Spleen (tissue), 11 donors: ENCODE measurements at regions not wholly inside any gene's neighbourhood (a gene's known extent, or its start where the extent isn't known, plus 50 kb on each side); places are given as distances from the start of the nearest gene placed in this dataset.

ENCODE experiments used
- DNase-seq: peaks from one replicate; pipeline ENCODE4 v3.0.0-alpha.2; 2020
- H3K27ac ChIP-seq, 8 donors: fragments of 200-600 bp; sonication (generic) in 7 of 8; 1 replicate in 4 of 8; 2 replicates in 4 of 8; pipeline versions ENCODE4 v1.5.0 to v1.8.0; 2016 to 2021; ENCODE audit warnings: inconsistent platforms in 4 of 8, mild to moderate bottlenecking in 4 of 8, moderate library complexity in 1 of 8
- H3K27me3 ChIP-seq, 7 donors: fragments of 200-600 bp; sonication (generic) in 6 of 7; replicated peaks in 1 of 7; 1 replicate in 4 of 7; 2 replicates in 3 of 7; pipeline versions ENCODE4 v1.5.0 to v1.8.0; 2016 to 2021; ENCODE audit warnings: inconsistent platforms in 3 of 7, mild to moderate bottlenecking in 1 of 7
- H3K36me3 ChIP-seq, 6 donors: fragments of 200-600 bp; sonication (generic) in 5 of 6; 1 replicate in 4 of 6; 2 replicates in 2 of 6; pipeline versions ENCODE4 v1.5.0 to v1.8.0; 2016 to 2021; ENCODE audit warnings: inconsistent platforms in 2 of 6
- H3K4me1 ChIP-seq, 6 donors: fragments of 200-600 bp; sonication (generic) in 5 of 6; 1 replicate in 3 of 6; 2 replicates in 3 of 6; pipeline versions ENCODE4 v1.5.0 to v1.8.0; 2016 to 2021; ENCODE audit warnings: inconsistent platforms in 3 of 6
- H3K4me3 ChIP-seq, 8 donors: fragments of 200-600 bp; sonication (generic) in 7 of 8; 1 replicate in 4 of 8; 2 replicates in 4 of 8; pipeline versions ENCODE4 v1.5.0 to v1.8.0; 2016 to 2021; ENCODE audit warnings: inconsistent platforms in 4 of 8, mild to moderate bottlenecking in 4 of 8, moderate library complexity in 2 of 8
- H3K9me3 ChIP-seq, 8 donors: fragments of 200-600 bp; sonication (generic) in 7 of 8; 1 replicate in 4 of 8; 2 replicates in 4 of 8; pipeline versions ENCODE4 v1.5.0 to v1.8.0; 2016 to 2021; ENCODE audit warnings: inconsistent platforms in 4 of 8
- POLR2A ChIP-seq, 3 donors: fragments of 450-650 bp; IDR thresholded peaks; one replicate each; pipeline ENCODE4 v1.5.1; 2017; ENCODE audit warnings: antibody characterized with exemption in 3 of 3, mild to moderate bottlenecking in 1 of 3
- POLR2AphosphoS5 ChIP-seq, 3 donors: sonication (generic); formaldehyde crosslinking; IDR thresholded peaks; one replicate each; pipeline ENCODE4 v1.5.1; 2017; ENCODE audit warnings: antibody characterized with exemption in 3 of 3
- WGBS, 5 donors: extraction: QIAGEN DNeasy Blood & Tissue Kit in 3 of 5; methylation state at CpG; one replicate each; pipeline versions ENCODE4 v1.1.5 to v1.1.7; 2013 to 2018; 5-methylcytosine and 5-hydroxymethylcytosine counted together
- intact Hi-C: fragments of 100-400 bp; cut with DNase I; formaldehyde crosslinking; loops from one replicate; pipeline ENCODE4 v1.15.0; 2023; ENCODE audit warnings: low total_unique reads
- TF ChIP-seq, protein P1 (sequence below), 11 experiments: fragments of 200-600 bp in 7 of 11; fragments of 450-650 bp in 4 of 11; sonication (generic) in 4 of 11; IDR thresholded peaks in 8 of 11; conservative IDR thresholded peaks in 3 of 11; 1 replicate in 7 of 11; 2 replicates in 4 of 11; pipeline versions ENCODE4 v1.4.0 to v1.8.0; 2016 to 2021; ENCODE audit warnings: antibody characterized with exemption in 11 of 11, inconsistent platforms in 4 of 11, mild to moderate bottlenecking in 1 of 11
- donor health status: healthy with polysubstance abuse.
- donor health status: DM: no; HTN: no; CAD: no; lungs with moderate emphysema.
- donor health status: DM: no; HTN: no; CAD: no.
- donor health status: Bipolar disorder and iron deficiency.
- donor health status: healthy.
- donor health status: DM: no; HTN: no; CAD: no.
- donor health status: DM: yes; HTN: yes; CAD: no.

DNA sequence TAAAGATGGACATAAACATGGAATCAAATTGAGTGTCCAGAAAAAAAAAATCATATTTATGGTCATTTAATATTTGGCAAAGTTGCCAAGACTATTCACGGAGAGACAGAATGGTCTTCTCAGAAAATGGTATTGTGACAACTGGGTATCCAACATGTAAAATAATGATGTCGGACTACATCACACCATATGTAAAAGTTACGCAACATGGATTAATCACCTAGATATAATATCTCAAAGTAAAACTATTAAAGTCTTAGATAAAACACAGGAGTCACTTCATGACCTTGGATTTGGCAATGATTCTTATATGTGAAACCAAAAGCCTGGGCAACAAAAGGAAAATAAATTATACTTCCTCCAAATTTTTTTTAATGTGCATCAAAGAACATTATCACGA, 1591.7 kb upstream of the DDX18 start:
- DNase-seq, result no peak
- WGBS, 5 donors, result 86 to 95% (median 92%) methylated on average over 4 of the region's 4 CpGs
- Histone ChIP-seq H3K27me3 (no peaks in the 10 kb centered on the region), H3K9me3 (peaks cover 0 to 46% (median 16%) of the 10 kb centered on the region in 8 donors), H3K4me1 (no peaks in the 10 kb centered on the region), H3K4me3 (no peak overlapping the region), H3K27ac (no peak overlapping the region), H3K36me3 (no peaks in the 10 kb centered on the region)
- intact Hi-C loops, result no loop called here
- TF ChIP-seq POLR2A (IDR thresholded peaks at IDR 0.05) (no peak), POLR2AphosphoS5 (IDR thresholded peaks at IDR 0.05) (no peak)
- TF ChIP-seq, protein P1, sequence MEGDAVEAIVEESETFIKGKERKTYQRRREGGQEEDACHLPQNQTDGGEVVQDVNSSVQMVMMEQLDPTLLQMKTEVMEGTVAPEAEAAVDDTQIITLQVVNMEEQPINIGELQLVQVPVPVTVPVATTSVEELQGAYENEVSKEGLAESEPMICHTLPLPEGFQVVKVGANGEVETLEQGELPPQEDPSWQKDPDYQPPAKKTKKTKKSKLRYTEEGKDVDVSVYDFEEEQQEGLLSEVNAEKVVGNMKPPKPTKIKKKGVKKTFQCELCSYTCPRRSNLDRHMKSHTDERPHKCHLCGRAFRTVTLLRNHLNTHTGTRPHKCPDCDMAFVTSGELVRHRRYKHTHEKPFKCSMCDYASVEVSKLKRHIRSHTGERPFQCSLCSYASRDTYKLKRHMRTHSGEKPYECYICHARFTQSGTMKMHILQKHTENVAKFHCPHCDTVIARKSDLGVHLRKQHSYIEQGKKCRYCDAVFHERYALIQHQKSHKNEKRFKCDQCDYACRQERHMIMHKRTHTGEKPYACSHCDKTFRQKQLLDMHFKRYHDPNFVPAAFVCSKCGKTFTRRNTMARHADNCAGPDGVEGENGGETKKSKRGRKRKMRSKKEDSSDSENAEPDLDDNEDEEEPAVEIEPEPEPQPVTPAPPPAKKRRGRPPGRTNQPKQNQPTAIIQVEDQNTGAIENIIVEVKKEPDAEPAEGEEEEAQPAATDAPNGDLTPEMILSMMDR (IDR thresholded peaks at IDR 0.05 in 8 of 11, conservative IDR thresholded peaks at IDR 0.05 in 3 of 11), result no peak

DNA sequence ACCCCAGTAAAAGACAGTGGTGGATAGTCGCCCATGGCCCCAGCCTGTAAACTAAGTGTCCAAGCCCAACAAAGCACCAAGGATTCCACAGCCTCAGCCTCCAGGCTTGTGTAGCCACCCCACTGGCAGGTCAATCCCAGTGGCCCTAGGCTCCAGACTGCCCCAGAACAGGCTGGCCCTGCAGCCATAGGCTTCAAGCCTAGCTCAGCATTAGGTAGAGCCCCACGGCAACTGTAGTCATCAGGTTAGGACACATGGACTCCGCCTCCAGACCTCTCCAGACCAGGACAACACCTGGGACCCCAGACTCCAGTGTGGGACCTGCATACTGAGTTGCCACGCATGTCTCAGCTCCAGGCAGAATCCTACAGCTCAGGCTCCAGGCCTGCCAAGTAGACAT, 1590.6 kb upstream of the DDX18 start:
- Histone ChIP-seq H3K27ac (no peak overlapping the region), H3K9me3 (peaks cover 0 to 42% (median 17%) of the 10 kb centered on the region in 8 donors), H3K36me3 (no peaks in the 10 kb centered on the region), H3K27me3 (no peaks in the 10 kb centered on the region), H3K4me3 (no peak overlapping the region), H3K4me1 (no peaks in the 10 kb centered on the region)
- 69 to 96% (median 82%) methylated on average over 3 to 4 of the region's 4 CpGs for WGBS, 5 donors
- no peak for DNase-seq
- intact Hi-C loops, result no loop called here
- TF ChIP-seq POLR2AphosphoS5 (IDR thresholded peaks at IDR 0.05), result no peak
- no peak for TF ChIP-seq POLR2A (IDR thresholded peaks at IDR 0.05)
- TF ChIP-seq, protein P1 (IDR thresholded peaks at IDR 0.05 in 8 of 11, conservative IDR thresholded peaks at IDR 0.05 in 3 of 11), result no peak

DNA sequence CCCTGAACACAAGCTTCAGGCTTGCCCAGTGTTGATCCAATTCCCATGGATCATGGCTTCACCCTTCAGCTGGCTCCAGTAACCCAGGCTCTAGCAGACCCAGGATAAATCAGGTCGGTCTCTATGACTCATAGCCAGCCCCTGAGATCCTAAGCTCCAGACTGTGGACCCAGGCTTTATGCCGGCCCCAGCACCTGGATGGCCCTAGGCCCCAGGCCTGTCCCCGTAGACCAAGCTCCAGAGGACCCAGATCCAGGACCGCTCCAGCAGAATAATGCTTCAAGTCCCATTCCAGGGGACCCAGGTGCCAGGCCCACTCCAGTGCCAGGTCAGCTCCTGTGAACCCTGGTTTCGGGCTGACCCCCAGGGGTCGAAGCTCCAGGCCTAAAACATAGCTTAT, 1589.9 kb upstream of the DDX18 start:
- 75 to 84% (median 81%) methylated on average over 3 to 6 of the region's 6 CpGs for WGBS, 5 donors
- Histone ChIP-seq H3K36me3 (no peaks in the 10 kb centered on the region), H3K4me1 (no peaks in the 10 kb centered on the region), H3K27ac (no peak overlapping the region), H3K4me3 (no peak overlapping the region), H3K9me3 (peaks cover 0 to 43% (median 18%) of the 10 kb centered on the region in 8 donors), H3K27me3 (no peaks in the 10 kb centered on the region)
- intact Hi-C loops, result no loop called here
- no peak for DNase-seq
- TF ChIP-seq, protein P1 (IDR thresholded peaks at IDR 0.05 in 8 of 11, conservative IDR thresholded peaks at IDR 0.05 in 3 of 11), result no peak

DNA sequence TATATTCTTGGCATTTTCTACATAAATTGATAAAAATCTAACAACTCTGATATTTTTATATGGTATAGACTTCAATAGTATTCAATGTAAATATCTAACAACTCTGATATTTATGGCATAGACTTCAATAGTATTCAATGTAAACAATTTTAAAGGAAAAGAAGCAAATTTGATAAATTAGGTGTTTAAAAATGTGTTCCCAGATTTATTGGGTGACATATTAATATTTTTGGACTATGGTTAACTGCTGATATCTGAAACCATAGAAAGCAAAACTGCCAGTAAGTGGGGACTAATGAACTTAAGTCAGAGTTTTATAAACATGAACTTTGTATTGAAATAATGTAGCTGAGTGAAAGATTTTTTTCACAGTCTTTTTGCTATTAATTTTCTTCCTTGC, 1576.0 kb upstream of the DDX18 start:
- intact Hi-C loops, result no loop called here
- H3K4me3 ChIP-seq, result no peak overlapping the region
- TF ChIP-seq POLR2A (IDR thresholded peaks at IDR 0.05) (no peak), POLR2AphosphoS5 (IDR thresholded peaks at IDR 0.05) (no peak)
- TF ChIP-seq, protein P1 (IDR thresholded peaks at IDR 0.05 in 8 of 11, conservative IDR thresholded peaks at IDR 0.05 in 3 of 11), result no peak
- H3K27me3 ChIP-seq, result no peaks in the 10 kb centered on the region
- no peaks in the 10 kb centered on the region for H3K4me1 ChIP-seq
- peaks cover 0 to 59% (median 23%) of the 10 kb centered on the region in 8 donors for H3K9me3 ChIP-seq
- no peak for DNase-seq
- no peak overlapping the region for H3K27ac ChIP-seq
- no peaks in the 10 kb centered on the region for H3K36me3 ChIP-seq
